HG03558 (cell line): ENCODE measurements at regions not wholly inside any gene's neighbourhood (a gene's known extent, or its start where the extent isn't known, plus 50 kb on each side); places are given as distances from the start of the nearest gene placed in this dataset.
A peak's percentile ranks its signal among the peaks of the same experiment; 100 is the strongest.

ENCODE experiments used
- ATAC-seq: cut with Tn5 transposase; IDR thresholded peaks from one replicate; pipeline ENCODE4 v1.9.1; 2021; ENCODE audit warnings: moderate number of reproducible peaks; ENCODE audit not compliant: unreplicated experiment; ENCODE audit errors: extremely low read depth

- ATAC-seq, result no peak
Observed at GRCh38 chr10:31081937-31082840, 50.5 kb upstream of the ZNF438 start.

GRCh38 chr10:31083765-31084184 lies 52.1 kb upstream of the ZNF438 start:
- ATAC-seq, result no peak

GRCh38 chr10:31087011-31087410 lies 55.3 kb upstream of the ZNF438 start:
- no peak for ATAC-seq

- no peak for ATAC-seq
Observed at GRCh38 chr10:31087851-31088250, 56.2 kb upstream of the ZNF438 start.

GRCh38 chr10:31090894-31091607 lies 59.4 kb upstream of the ZNF438 start:
- ATAC-seq, result no peak

GRCh38 chr10:31095677-31096560 lies 64.3 kb upstream of the ZNF438 start:
- no peak for ATAC-seq

- ATAC-seq, result no peak
Observed at GRCh38 chr10:31098046-31098445, 66.4 kb upstream of the ZNF438 start.

GRCh38 chr10:31099094-31099493 lies 67.4 kb upstream of the ZNF438 start:
- ATAC-seq, result no peak

- no peak for ATAC-seq
Observed at GRCh38 chr10:31099664-31100063, 68.0 kb upstream of the ZNF438 start.

GRCh38 chr10:31100115-31100601 lies 68.5 kb upstream of the ZNF438 start:
- ATAC-seq, result no peak

- no peak for ATAC-seq
Observed at GRCh38 chr10:31100662-31101061, 69.0 kb upstream of the ZNF438 start.

- ATAC-seq, result peak; percentile 55
Observed at GRCh38 chr10:31101123-31101522, 69.5 kb upstream of the ZNF438 start.

- ATAC-seq, result no peak
Observed at GRCh38 chr10:31102421-31102820, 70.8 kb upstream of the ZNF438 start.

- no peak for ATAC-seq
Observed at GRCh38 chr10:31103112-31103511, 71.4 kb upstream of the ZNF438 start.

- ATAC-seq, result no peak
Observed at GRCh38 chr10:31112961-31113360, 81.3 kb upstream of the ZNF438 start.

GRCh38 chr10:31116226-31116625 lies 84.6 kb upstream of the ZNF438 start:
- no peak for ATAC-seq

GRCh38 chr10:31118556-31118955 lies 86.9 kb upstream of the ZNF438 start:
- ATAC-seq, result no peak

GRCh38 chr10:31120392-31120791 lies 88.7 kb upstream of the ZNF438 start:
- ATAC-seq, result no peak

GRCh38 chr10:31120961-31121685 lies 89.5 kb upstream of the ZNF438 start:
- ATAC-seq, result no peak
